ENCODE measurements at regions not wholly inside any gene's neighbourhood (a gene's known extent, or its start where the extent isn't known, plus 50 kb on each side); places are given as distances from the start of the nearest gene placed in this dataset.

DNA sequence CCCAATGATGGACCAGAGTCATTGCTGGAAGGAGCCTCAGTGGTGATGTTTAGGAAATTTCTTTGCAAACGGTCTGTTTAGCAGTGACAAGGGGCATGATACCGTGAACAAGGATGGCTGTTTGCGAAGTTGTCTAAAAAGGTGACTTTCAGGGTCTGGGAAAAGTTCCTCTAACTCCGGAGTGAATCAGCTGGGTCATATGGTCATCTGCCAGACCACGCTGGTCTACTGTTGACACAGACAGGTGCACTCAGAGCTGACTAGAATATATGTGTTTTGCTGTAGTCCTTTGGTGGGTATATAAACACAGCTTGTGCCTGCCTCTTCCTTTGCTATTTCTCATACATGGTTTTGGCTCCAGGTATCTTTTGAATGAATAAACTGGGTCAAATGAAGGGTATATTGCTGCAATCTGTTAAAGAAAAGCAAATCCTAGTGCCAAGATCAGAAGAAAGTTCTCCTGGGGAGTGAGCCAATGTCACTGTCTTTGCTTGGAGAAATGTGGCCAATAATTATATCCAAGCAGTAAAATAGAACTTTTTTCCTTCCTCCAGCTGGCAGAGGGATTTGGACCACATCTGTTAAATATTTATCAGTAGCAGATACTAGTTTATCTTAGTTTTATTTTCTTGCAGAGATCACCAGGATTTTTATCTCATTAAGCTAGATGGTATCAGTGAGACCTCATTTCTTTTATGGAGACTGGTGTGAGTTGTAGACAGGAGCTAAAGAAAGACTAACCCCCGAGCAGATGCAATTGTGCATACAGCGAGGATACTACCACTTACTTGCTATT lies 286.0 kb downstream of the TRIB2 start:
- Histone ChIP-seq H3K23me2 (ENCODE audit: insufficient read length, low read depth, low read length, poor library complexity, severe bottlenecking) (no peaks in the 10 kb centered on the region), H3K18ac (ENCODE audit: insufficient read length, low read depth, low read length) (no peak overlapping the region), H4K8ac (replicated peaks; ENCODE audit: insufficient read length, low read depth, low read length) (no peak overlapping the region), H3K4me1 (ENCODE audit: insufficient read depth, low read length) (no peaks in the 10 kb centered on the region), H3K9me3 (ENCODE audit: control insufficient read depth, low read depth, low read length) (no peaks in the 10 kb centered on the region), H2BK5ac (ENCODE audit: insufficient read length, low read length) (no peak overlapping the region), H2BK120ac (ENCODE audit: low read depth, low read length, poor library complexity, severe bottlenecking) (no peak overlapping the region), H3K4ac (ENCODE audit: low read depth, low read length) (no peak overlapping the region), H2BK12ac (ENCODE audit: insufficient read length, low read depth, low read length) (no peak overlapping the region), H2AFZ (ENCODE audit: low read length) (no peak overlapping the region), H3K56ac (ENCODE audit: insufficient read length, low read depth, low read length) (no peak overlapping the region), H3K79me2 (ENCODE audit: insufficient read depth, low read length) (no peaks in the 10 kb centered on the region), H4K91ac (ENCODE audit: insufficient read length, low read depth, low read length) (no peak overlapping the region), H3K27ac (ENCODE audit: insufficient read length, low read depth, low read length) (no peak overlapping the region), H3K27me3 (ENCODE audit: insufficient read depth, low read length) (no peaks in the 10 kb centered on the region), H3K14ac (ENCODE audit: insufficient read depth, low read length) (no peak overlapping the region), H2BK15ac (ENCODE audit: low read depth, low read length) (no peak overlapping the region), H4K20me1 (ENCODE audit: control insufficient read depth, insufficient read depth, insufficient read length) (no peaks in the 10 kb centered on the region), H3K23ac (ENCODE audit: insufficient read length, low read depth, low read length) (no peak overlapping the region), H3K9ac (ENCODE audit: extremely low read depth, insufficient read length, low read length) (no peak overlapping the region), H3K79me1 (ENCODE audit: insufficient read depth, low read depth, low read length, poor library complexity, severe bottlenecking) (no peaks in the 10 kb centered on the region), H3T11ph (ENCODE audit: low read length) (no peak overlapping the region), H2BK20ac (ENCODE audit: low read depth, low read length, poor library complexity, severe bottlenecking) (no peak overlapping the region), H2AK5ac (ENCODE audit: insufficient read length, low read length) (no peak overlapping the region), H3K4me2 (ENCODE audit: insufficient read depth, insufficient read length, low read length) (no peak overlapping the region), H4K5ac (ENCODE audit: insufficient read length, low read depth, low read length) (no peak overlapping the region)
- no peaks in the 10 kb centered on the region for H3K9me3 Mint-ChIP-seq
- peaks cover 8 to 10% of the 10 kb centered on the region in 2 experiments for H3K4me1 Mint-ChIP-seq
- H3K27ac Mint-ChIP-seq = no peak overlapping the region
- H3K36me3 Mint-ChIP-seq (ENCODE audit: insufficient read depth in 1 of 3, low read depth in 3 of 3) = no peaks in the 10 kb centered on the region
- H3K27me3 Mint-ChIP-seq (ENCODE audit: low read depth) = no peaks in the 10 kb centered on the region
- no CpG with 5 or more reads among the region's 7 CpGs for WGBS (ENCODE audit: extremely low coverage, insufficient read length, low lambda C conversion rate)
- H3K4me3 Mint-ChIP-seq = no peak overlapping the region
- no peak for TF ChIP-seq CTCF (conservative IDR thresholded peaks at IDR 0.05)
- DNase-seq = no peak
